Urothelium cell line (cell line): ENCODE measurements at regions not wholly inside any gene's neighbourhood (a gene's known extent, or its start where the extent isn't known, plus 50 kb on each side); places are given as distances from the start of the nearest gene placed in this dataset.
"Not testable (repeated sequence)": the region's sequence is repeated elsewhere in the genome, so short reads cannot be mapped to it uniquely, and the experiment has no call there.

Experiments used
- DNase-seq: peaks from one replicate; pipeline ENCODE4 v3.0.0; 2011; ENCODE audit warnings: low spot score, mixed read lengths
- FAIRE-seq: peaks from 2 replicates; lab custom pipeline; 2011; peaks lifted over from hg19 to GRCh38; lab: Jason Lieb, UNC

DNA sequence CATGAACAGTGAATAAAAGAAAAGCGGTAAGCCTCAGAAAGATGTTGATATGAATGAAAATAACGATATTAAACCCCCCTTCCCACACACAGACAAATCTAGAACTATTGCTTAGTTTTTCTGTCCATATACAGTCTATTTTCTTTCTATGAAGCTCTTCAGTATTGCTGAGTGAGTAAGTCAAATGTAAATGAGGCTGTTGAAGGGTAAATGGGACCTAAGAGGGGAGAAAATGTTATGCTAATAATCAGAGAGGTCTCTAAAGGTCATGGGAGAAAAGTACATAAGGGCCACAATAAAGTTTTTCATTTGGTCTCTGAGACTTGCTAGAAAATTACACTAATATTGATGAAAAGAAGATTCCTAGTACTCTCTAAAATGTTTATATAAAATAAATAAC lies 56.2 kb downstream of the PABPC4L start:
- FAIRE-seq (no peak), DNase-seq (no peak)

GRCh38 chr4:134144337-134144736 lies 57.3 kb downstream of the PABPC4L start:
- FAIRE-seq (no peak), DNase-seq (no peak)

GRCh38 chr4:134141728-134142127 lies 59.9 kb downstream of the PABPC4L start:
- FAIRE-seq (no peak), DNase-seq (no peak)

GRCh38 chr4:134139188-134139587 lies 62.4 kb downstream of the PABPC4L start:
- FAIRE-seq: no peak
- no peak for DNase-seq

- no peak for FAIRE-seq
- no peak for DNase-seq
These were observed 69.4 kb downstream of the PABPC4L start for GRCh38 chr4:134132086-134132783.

DNA sequence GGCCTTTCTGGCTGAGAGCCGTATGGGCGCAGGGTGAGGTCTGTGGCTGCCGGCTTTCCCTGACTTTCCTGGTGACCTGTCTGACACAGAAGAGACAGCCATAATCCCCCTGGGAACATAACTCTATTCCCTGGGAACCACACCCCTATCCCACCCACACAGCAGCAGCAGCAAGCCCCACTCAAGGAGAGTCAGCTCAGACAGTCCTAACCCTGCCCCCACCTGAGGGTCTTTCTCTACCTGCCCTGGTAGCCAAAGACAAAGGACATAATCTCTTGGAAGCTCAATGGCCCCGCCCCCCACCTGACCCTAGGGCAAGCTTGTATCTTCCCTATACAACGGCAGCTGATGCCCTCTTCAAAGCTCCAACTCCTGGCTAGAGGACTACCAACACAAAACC lies 74.6 kb downstream of the PABPC4L start:
- no peak for DNase-seq
- no peak for FAIRE-seq

GRCh38 chr4:134126000-134126560 lies 75.5 kb downstream of the PABPC4L start:
- no peak for DNase-seq
- no peak for FAIRE-seq

- DNase-seq (no peak), FAIRE-seq (no peak)
These were observed 78.7 kb downstream of the PABPC4L start for GRCh38 chr4:134122903-134123302.

- FAIRE-seq (no peak), DNase-seq (no peak)
These were observed 84.0 kb downstream of the PABPC4L start for GRCh38 chr4:134117392-134118183.

DNA sequence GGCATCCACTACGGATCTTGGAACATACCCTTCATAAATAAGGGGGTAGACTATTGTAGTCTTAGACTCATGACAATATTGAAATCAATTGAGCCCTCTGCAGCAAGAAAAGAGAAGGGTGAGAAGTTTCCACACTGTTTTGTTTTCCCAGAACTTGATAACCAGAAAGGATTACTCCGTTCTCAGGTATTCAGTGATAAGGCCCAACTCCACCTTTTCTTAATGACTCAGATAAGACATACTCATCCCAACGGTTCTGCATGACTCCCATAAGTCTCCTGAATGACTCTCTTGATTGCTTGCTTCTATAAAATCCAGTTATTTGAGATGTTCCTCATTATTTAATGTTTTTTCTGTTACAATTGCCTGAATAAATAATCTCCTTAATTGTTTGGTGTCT lies 111.7 kb downstream of the PABPC4L start:
- DNase-seq (no peak), FAIRE-seq (no peak)

- no peak for DNase-seq
- no peak for FAIRE-seq
These were observed 116.1 kb downstream of the PABPC4L start for GRCh38 chr4:134085496-134085895.

- DNase-seq, FAIRE-seq: not testable (repeated sequence)
These were observed 122.5 kb downstream of the PABPC4L start for GRCh38 chr4:134079085-134079484.

- no peak for DNase-seq
- no peak for FAIRE-seq
These were observed 123.2 kb downstream of the PABPC4L start for GRCh38 chr4:134078230-134078914.

DNA sequence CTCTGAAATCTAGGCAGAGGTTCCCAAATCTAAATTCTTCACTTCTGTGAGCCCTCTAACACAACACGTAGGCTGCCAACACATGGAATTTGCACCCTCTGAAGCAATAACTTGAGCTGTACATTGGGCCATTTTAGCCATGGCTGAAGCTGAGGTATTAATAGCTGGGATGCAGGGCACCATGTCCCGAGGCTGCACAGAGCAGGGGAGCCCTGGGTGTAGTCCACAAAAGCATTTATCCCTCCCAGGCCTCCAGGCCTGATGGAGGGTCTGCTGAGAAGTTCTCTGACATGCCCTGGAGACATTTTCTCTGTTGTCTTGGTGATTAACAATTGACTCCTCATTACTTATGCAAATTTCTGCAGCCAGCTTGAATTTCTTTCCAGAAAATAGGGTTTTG lies 127.9 kb downstream of the PABPC4L start:
- FAIRE-seq (no peak), DNase-seq (no peak)

GRCh38 chr4:134072137-134072536 lies 129.5 kb downstream of the PABPC4L start:
- FAIRE-seq: no peak
- DNase-seq: no peak

DNA sequence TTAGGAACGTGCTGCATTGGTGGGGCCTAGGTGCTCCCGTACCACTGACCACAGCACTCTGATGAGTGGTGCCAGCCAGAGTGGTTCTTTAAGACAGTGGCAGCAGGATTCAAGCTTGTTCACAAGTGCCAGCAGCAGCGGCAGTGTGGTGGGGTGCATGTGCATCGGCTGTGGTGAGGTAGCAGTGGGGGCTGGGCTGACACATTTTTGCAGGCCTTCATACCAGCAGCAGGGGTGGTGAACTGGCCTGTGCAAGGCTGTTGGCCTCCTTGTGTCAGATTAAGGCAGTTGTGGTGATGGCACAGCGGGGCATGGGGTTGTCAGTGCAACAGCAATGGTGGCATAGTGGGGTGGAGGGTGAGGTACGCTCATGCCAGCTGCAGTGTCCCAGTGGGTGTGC lies 131.4 kb downstream of the PABPC4L start:
- no peak for FAIRE-seq
- no peak for DNase-seq

DNA sequence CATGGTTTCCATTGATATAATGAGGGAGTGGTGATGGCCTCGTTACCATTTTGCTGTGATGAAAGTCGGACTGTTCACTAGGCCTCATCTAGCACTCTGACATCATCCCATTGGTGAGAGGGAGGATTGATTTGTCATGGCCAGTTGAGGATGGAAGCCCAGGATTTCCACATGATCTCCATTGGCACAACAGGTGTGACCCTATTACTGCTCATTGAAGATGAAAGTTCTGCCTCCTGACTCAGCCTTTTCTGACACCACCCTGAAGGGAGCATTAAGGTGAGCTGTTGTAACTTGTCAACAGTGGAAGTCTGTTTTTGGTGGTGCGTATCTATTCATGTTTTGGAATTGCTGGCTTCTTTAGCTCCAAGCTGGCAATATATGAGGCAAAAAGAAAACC lies 144.2 kb downstream of the PABPC4L start:
- DNase-seq (no peak), FAIRE-seq (no peak)

DNA sequence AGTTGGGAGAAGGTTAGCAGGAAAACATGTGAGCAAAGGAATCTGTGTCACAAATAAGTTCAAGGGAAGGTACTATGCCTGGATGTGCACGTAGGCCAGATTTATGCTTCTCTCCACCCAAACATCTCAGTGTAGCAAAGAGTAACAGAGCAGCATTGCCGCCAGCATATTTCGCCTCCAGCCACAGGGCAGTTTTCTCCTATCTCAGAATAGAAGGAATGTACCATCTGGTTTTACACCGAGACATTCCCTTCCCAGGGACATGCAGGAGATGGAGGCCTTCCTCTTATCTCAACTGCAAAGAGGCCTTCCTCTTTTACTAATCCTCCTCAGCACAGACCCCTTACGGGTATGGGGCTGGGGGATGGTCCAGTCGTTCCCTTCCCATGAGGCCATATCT lies 155.4 kb downstream of the PABPC4L start:
- not testable (repeated sequence) for FAIRE-seq, DNase-seq

DNA sequence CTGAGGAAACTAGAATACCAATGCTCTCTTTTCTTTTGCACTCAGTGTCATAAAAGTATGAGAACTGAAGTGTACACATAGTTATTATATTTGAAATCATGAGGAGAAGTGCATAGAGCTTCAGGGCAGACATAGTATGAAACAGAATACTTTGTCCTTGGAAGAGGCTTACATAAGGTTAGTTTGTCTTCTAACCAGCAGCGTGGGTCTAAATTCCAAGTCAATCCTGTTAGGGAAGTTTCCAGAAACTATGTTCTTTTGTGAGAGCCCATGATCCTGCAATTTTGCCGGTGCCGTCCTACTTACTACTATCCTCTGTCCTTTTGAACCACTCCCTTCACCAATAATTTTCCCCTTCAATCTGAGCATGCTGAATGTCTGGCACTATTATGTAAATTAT lies 156.2 kb downstream of the PABPC4L start:
- FAIRE-seq (no peak), DNase-seq (no peak)

DNA sequence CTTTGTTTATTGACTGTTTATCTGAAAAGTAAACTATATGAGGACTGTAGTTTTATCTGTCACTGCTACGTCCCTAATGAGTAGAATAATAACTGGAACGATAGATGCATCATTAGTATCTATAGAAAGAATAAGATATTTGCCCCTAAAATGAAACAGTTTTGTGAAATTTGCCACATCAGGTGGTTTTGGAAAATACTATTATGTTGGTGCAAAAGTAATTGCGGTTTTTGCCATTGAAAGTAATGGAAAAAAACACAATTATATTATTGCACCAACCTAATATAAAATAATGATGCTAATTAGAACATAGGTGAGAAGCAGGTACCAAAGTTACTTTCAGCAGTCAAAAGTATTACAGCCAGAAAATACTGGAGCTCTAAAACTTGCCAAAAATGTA lies 158.3 kb downstream of the PABPC4L start:
- FAIRE-seq: no peak
- DNase-seq: no peak

GRCh38 chr4:134028421-134028820 lies 173.2 kb downstream of the PABPC4L start:
- FAIRE-seq (no peak), DNase-seq (no peak)
